Left forelimb (tissue), 1 donor: ENCODE measurements at regions not wholly inside any gene's neighbourhood (a gene's known extent, or its start where the extent isn't known, plus 50 kb on each side); places are given as distances from the start of the nearest gene placed in this dataset.

Experiments
- DNase-seq: peaks from one replicate; pipeline ENCODE4 v3.0.0-alpha.2; 2018; ENCODE audit warnings: low spot score

DNA sequence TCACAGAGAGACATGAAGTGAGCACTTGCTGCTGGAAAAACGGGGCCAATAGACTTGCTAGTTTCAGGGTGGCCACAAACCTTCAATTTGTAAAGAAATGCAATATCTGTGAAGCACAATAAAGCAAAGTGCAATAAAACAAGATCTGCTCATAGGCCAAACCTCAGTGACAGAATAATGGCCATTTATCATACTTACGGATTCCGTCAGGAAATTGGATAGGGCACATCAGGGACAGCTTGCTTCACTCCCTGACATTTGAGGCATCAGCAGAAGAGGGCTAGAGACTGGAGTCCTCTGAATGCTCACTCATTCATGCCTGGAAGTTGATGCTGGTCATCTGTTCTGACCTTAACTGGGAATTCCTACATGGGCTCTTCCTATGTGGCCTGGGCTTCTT, 165.5 kb upstream of the OPRM1 start:
- no peak for DNase-seq

DNA sequence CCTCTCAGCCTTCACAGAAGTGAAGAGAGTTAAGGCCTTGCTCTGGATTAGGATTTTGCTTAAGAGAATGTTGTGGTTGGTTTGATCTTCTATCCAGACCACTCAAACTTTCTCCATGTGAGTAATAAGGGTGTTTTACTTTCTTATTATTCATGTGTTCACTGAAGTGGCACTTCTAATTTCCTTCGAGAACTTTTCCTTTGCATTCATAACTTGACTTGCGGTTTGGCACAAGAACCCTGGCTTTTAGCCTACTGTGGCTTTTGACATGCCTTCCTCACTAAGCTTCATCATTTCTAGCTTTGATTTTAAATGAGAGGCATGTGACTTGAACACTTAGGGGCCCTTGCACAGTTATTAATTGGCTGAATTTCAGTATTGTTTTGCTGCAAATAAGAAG, 166.1 kb upstream of the OPRM1 start:
- DNase-seq: no peak

DNA sequence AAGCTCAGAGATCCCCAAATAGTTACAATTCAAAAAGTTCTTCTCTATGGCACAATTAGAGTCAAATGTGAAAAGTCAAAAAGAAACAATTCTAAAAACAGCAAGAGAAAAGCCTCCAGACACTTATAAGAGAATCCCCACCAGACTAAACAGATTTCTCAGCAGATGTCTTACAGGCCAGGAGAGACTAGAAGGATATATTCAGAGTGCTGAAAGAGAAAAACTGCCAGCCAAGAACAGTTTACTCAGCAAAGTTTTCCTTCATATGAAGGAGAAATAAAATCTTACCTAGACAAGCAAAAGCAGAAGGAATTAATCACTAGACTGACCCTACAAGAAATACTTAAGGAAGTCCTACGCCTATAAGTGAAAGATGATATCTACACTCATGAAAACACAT, 176.1 kb upstream of the OPRM1 start:
- no peak for DNase-seq

DNA sequence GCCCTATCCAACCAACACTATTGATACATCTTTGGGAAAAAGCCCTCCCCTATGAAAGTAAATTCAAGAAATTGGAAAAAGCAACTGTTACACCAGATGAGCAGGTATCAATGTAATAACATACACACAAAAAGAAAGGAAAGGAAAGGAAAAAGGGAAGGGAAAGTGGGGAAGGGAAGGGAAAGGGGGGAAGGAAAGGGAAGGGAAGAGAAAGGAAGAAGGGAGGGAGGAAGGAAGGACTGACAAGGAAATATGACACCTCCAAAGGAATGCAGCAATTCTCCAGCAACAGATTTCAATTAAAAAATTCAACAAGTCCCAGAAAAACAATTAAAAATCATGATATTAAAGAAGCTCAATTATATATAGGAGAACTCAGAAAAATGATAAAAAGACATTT, 176.9 kb upstream of the OPRM1 start:
- no peak for DNase-seq

DNA sequence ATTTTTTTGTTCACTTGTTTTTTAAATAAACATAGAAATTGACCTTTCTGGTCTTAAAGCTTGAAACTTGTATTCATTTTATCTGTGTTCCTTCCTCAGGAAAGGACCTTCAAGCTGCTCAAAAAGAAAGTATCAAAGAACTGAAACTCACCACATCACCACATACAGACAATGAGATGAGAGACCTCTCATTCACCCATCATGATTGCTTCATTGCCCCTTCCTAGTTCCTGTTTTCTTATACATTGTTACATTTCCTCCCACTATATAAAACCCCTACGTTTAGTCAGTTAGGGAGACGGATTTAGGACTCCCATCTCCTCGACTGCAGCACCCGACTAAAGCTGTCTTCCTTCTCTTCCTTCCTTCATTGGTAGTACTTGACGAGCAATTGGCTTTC, 180.5 kb upstream of the OPRM1 start:
- no peak for DNase-seq

DNA sequence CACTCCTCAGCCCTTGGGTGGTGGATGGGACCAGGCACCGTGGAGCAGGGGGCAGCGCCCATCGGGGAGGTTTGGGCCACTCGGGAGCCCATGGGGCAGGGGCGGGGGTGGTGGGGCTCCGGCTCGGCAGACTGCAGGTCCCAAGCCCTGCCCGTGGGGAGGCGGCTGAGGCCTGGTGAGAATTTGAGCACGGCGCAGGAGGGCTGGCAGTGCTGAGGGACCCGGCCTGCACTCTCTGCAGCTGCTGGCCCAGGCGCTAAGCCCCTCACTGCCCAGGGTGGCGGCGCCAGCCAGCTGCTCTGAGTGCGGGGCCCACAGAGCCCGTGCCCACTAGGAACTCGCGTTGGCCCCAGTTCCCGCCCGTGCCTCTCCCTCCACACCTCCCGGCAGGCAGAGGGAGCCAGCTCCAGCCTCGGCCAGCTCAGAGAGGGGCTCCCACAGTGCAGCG, 182.1 kb upstream of the OPRM1 start:
- DNase-seq: no peak

DNA sequence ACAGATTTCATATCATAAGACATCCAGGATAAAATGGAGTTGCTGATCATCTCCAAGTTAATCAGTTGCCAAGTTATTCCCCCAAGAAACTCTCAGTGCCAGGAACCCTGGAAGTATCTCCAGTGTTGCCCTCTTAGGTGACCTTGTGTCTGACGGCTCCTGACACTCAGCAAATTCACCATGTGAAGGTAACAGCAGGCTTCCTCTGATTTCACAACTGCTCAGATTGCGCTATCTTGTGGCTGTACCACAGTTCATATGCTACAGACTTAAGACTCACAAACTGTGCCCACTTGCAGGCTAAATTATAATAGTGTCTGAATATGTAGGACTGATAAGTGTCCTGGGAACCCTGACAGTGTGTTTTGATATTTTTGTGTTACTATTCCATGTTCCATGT, 186.6 kb upstream of the OPRM1 start:
- DNase-seq: no peak

DNA sequence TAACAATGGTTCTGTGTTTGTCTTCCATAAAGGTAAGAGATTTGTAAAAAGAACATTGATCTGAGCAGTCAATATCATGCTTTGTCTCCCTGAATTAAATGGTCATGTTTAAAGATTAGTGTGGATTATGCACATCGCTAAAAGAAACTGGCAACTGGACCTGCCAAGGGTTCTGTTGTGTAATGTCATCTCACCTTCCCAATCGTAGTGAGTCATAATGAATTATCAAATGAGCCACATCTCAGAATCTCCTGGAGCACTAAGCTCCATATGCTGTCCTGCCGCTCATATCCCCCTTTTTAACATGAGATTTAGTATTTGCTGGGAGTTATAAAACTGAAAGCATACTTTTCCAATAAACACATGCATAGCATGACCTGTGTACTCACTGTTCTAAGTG, 187.0 kb upstream of the OPRM1 start:
- no peak for DNase-seq

DNA sequence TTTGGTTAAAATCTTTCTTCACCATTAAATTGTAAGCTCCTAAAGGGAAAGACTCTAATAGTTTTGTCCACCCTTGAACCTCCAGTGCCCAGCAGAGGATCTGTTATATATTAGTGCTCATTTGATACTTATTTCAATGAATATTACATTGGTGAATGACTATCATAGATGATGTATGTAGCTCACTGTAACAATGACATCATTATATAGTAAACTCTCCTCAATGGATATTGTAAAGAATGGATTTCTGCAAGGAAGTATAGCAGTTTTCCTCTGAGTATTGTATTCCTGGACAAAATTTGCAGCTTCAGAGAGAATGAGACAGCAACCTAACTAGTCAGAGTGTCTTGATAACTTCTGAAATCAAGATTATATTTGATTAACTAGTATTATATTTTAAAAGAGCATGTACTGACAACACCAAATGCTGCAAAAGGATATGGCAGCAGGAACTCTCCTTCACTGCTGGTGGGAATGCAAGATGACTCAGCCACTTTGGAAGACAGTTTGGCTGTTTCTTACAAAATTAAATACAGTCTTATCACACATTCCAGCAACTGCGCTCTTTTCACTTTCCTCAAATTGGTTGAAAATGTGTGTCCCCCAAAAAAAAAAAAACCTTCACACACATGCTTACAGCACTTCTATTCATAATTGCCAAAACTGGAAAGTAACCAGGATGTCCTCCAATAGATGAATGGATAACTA, 189.8 kb upstream of the OPRM1 start:
- no peak for DNase-seq

DNA sequence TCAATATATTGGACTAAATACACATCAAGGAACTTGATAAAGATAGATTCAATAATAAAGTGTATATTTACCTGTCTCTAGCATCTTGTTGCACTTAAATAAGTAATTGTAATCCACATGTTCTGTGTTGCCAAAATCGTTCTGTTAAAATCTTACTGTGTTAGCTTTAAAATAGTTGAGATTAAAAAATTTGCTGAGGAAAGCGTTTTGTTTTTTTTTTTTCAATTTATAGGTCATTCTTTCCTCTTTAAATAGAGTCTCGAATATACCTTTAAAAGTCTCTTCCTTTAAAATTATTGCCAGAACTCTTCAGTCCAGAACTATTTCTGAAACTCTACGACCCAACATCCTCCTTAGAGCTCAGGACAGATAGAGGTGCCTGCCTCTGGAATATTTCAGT, 195.6 kb upstream of the OPRM1 start:
- DNase-seq: no peak

DNA sequence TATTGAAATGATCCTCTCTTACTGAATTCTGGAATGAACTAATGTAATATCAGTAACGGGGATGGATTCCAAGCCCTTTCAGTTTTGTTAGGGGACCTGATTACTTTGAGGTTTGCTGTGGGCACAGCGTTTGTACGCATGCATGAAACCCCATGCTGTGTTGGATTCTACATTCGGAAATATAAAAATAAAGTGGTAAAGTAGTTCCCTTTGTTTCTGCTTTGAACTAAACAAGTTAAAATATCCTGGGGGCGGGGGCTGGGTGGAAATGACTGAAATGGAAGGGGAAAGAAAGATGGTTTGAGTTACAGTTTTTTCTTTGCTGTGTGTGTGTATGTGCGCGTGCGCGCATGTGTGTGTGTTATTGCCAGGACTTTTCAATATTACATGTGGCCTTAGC, 196.5 kb upstream of the OPRM1 start:
- DNase-seq: no peak

DNA sequence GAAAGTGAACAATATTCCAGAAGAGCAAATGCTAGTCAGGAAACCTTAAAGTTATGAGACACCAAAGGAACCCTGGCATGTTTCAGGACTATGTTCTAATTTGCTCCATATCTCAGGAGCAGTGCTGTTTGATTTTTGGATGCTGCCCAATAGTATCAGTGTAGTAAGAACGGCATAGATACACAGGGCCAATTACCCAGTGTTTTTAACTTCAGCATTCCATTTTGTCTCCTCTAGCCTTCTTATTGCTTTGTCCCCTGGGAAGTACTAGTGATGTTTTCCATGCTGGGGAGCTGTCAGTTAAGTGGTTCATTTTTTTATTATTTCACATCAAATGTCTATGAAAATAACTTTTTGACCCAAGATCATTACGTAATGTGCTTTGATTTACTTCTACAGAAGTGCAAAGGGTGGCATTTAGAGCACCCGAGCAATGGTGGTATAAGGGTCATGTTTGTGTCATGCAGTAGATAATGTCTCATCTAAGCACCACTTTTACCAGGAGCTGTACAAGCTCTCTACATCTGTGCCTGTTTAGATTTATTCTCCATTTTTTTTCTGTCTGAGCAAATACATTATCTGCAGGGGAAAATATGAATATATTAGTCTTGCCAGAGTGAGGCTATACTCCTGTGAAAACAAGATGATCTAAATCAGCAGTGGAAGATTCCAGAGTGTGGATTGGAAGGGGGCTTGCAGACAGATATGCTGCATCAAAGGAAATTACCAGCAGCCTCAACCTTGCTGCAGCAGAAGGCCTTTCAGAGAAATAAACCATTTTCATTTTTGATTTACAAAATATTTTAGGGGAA, 198.8 kb upstream of the OPRM1 start:
- DNase-seq: no peak

DNA sequence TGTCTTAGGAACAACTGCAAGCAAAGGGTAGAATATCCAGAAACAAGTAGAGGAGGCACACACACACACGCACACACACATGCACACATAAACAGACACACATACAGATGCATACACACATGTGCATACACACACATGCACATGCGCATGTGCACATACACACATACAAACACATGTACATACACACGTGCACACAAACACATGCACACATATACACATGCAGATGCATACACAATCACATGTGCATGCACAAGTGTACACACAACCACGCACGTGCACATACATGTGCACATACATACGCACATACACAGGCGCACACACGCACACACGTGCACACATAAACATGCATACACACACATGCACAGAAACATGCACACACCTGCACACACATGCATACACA, 206.5 kb upstream of the OPRM1 start:
- no peak for DNase-seq

DNA sequence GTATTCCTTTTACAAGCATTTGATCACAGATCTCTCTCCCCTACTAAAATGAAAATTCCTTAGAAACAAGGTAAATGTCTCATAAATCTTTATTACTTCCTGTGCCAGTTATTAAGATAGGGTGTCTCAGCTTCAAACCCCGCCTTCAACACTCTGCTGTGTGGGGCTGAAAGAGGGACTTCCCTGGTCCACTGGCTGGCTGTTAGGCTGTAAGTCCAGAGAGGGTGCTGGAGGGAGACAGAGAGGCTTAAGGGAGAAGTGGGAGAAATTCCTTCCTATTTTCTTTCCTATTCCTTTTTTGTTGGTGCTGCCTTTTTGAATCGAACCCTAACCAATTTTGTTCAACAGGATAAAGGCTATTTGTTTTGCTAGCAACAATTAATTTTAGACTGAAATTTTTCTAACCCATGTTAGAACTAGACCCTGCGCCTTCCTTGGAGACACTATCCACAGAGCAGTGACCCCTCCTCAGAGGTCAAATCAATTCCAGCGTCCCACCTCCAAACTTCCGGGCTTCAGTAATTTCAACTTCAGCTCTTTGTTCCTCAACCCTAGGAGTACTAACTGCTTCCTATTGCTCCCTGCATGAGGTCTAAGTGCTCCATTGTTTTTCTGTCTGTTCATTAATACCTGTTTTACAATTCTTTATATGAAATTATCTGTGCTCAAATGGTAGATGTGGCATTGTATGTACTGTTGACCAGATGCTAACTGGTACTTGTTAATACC, 207.5 kb upstream of the OPRM1 start:
- DNase-seq: no peak

DNA sequence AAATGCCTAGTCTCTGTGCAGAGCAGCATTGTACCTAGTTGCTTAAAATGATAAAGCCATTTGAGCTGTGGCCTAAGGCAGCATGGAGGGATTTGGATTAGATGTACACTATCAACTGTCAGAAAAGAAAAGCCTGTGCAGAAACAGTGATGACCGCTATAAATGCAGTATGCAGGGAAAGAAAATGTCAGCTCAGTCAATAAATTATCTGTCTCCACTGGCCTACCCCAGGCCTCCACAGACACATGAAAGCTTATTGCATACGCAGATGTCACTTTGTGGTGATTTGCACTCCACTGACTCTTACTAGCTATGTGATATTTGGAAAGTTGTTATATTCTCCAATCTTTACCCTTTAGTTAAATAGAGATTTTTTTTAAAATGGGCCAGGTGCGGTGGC, 221.9 kb upstream of the OPRM1 start:
- DNase-seq: no peak

DNA sequence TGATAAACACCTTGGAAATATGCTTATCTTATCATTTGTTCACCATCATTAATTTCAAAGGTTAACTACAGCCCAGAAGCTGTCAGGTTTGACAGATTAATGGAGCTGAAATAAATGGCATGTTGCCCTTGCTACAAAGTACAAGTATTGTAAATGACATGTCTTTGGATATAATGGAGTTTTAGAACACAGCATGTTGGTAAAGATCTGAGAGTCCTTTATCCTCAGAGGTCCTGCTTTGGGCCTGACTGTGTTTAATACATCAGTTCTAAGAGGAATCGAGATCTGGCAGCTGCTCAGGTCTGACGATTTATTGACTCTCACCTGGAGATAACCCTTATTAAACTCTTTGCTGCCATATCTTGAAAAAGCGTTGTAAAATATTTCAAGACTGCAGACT, 222.7 kb upstream of the OPRM1 start:
- DNase-seq: no peak

DNA sequence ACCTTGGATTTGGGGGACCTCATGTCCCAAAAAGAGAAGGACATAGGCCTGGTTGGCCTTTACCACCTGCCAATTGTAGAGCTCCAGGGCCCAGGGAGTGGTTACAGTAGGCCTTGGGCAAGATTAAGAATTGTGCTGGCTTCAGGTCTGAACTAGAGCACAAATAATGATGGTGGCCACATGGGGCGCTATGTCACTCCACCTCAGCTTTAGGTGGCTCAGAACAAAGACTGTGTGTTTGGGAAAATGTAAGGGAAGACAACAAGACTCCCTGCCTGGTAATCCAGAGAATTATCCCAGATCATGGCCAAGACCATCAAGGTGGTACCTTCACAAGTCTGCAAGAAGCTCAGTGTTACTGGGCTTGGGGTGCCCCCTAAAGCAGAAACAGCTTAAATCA, 224.9 kb upstream of the OPRM1 start:
- no peak for DNase-seq

DNA sequence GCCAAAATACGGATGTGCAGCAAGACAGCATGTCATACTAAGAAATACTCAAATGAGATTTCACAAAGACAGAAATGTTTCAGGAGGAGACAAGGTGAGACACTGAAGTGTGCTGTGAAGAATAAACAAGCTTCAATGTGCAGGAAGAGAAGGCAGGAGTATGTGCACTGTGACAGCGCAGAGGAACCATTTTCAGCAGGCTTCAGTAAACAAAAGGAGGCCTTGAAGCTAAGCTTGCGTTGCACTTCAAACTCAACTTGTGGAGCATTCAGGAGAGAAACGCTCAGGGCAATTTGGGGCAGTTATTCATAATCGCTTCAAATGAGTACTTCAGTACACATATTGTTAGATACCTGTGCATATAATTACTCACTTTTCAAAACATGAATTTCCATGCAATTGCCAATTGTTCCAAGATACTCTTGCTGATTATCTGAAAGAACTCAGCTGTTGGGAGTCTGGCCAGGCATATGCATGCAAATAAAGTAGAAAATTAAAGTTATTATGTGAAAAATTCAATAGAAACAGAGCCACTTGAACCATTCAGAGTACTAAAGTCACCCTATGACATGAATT, 234.2 kb upstream of the OPRM1 start:
- no peak for DNase-seq

DNA sequence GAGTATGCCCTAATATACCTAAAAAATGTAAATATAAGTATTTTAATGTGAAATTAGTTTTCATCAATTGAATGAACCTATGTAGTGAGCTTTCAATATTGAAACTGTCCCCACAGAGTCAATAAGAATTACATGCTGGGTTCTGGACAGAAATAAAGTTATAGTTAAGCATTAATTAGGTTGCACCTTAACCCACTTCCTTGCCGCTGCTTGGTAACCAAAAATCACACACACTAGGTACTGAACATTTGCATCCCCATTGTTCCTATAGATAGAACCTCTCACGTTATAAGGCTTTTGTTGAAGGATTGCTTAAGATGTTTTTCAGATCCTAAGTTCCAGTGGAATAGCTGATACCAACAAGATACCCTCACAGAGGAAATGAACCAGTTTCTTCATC, 237.1 kb upstream of the OPRM1 start:
- no peak for DNase-seq

DNA sequence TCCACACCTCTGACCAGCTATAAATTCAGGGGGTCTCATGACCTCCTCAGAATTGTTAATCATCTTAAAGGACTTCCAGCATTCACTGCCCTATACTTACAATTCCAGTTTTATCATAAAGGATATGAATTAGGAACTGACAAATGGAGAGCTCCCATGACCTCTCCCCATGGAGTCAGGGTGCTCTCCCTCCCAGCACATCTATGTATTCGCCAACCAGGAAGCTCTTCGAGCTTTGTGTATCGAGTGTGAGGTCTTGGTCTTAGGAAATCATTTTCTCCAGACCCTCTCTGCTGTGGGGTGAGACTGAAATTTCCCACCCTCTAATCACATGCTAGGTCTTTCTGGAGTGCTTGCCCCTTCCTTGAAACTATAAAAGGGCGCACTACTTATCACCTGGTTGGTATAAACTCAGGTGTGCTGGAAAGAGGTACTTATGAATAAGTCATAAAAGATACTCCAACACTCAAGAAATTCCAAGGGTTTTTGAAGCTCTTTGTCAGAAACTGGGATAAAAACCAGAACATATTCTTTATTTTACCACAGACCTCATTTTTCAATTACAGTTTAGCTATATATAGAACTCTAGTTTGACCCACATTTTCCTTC, 238.4 kb upstream of the OPRM1 start:
- DNase-seq: no peak

DNA sequence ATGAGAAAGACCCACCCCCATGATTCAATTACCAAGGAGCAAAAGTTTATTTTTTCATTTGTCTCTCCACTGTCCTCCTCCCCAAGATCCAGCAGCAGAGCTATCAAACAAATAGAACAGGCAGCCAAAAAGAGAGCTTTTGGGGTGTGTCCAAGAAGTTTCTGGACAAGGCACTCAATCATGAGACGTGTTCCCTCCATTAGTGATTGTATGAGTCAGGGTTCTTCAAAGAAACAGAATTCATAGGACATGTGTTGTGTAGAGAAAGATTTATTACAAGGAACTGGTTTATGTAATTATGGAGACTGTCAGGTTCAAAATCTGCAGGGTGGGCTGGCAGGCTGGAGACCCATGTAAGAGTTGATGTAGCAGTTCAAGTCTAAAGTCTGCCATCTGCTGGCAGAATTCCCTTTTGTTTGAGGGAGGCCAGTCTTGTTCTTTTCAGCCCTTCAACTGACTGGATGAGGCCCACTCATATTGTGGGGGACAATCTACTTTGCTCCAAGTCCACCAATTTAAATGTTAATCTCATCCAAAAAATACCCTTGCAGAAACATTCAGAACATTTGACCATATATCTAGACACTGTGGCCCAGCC, 248.1 kb upstream of the OPRM1 start:
- DNase-seq: no peak

DNA sequence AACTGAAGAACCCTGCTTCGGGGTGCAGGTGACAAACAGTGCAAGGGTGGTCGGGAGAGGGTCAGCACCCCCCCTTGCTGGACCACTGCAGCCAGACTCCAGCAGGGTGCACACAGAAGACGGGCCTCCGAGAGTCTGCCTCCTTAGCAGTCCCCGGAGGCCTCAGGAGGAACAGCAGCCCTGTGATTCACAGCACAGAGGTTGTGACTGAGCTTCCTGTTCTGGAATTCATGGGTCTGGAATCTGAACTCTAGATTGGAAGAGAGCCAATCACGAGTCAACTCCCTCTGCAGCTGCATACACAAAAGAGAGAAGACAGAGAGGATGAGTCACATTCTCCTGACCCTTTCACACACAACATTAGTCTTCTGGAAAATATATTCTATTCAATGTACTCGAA, 249.0 kb upstream of the OPRM1 start:
- no peak for DNase-seq
